ENCODE measurements at regions not wholly inside any gene's neighbourhood (a gene's known extent, or its start where the extent isn't known, plus 50 kb on each side); places are given as distances from the start of the nearest gene placed in this dataset.
"Not testable (repeated sequence)": the region's sequence is repeated elsewhere in the genome, so short reads cannot be mapped to it uniquely, and the experiment has no call there.

DNA sequence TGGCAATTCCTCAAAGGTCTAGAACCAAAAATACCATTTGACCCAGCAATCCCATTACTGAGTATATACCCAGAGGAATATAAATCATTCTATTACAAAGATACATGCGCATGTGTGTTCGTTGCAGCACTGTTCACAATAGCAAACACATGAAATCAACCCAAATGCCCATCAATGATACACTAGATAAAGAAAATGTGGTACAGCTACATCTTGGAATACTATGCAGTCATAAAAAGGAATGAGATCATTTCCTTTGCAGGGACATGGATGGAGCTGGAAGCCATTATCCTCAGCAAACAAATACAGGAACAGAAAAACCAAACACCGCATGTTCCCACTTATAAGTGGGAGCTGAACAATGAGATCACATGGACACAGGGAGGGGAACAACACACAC, 95.9 kb upstream of the LYPLAL1 start:
- TF ChIP-seq, protein P1, sequence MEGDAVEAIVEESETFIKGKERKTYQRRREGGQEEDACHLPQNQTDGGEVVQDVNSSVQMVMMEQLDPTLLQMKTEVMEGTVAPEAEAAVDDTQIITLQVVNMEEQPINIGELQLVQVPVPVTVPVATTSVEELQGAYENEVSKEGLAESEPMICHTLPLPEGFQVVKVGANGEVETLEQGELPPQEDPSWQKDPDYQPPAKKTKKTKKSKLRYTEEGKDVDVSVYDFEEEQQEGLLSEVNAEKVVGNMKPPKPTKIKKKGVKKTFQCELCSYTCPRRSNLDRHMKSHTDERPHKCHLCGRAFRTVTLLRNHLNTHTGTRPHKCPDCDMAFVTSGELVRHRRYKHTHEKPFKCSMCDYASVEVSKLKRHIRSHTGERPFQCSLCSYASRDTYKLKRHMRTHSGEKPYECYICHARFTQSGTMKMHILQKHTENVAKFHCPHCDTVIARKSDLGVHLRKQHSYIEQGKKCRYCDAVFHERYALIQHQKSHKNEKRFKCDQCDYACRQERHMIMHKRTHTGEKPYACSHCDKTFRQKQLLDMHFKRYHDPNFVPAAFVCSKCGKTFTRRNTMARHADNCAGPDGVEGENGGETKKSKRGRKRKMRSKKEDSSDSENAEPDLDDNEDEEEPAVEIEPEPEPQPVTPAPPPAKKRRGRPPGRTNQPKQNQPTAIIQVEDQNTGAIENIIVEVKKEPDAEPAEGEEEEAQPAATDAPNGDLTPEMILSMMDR (IDR thresholded peaks at IDR 0.05), result not testable (repeated sequence)
- not testable (repeated sequence) for TF ChIP-seq POLR2A, POLR2AphosphoS5 (IDR thresholded peaks at IDR 0.05)
